SU-DHL-6 (cell line): ENCODE measurements at regions not wholly inside any gene's neighbourhood (a gene's known extent, or its start where the extent isn't known, plus 50 kb on each side); places are given as distances from the start of the nearest gene placed in this dataset.

Experiments
- H2AFZ ChIP-seq: fragments of 200-600 bp; sonication (generic); 2 replicates; pipeline ENCODE4 v1.6.1; 2014; ENCODE audit warnings: low read depth, mild to moderate bottlenecking, moderate library complexity, mixed read lengths, antibody characterized with exemption, low read length; ENCODE audit not compliant: severe bottlenecking
- H3F3A ChIP-seq: fragments of 200-600 bp; shearing (Covaris generic); 2 replicates; pipeline ENCODE4 v1.6.0; 2016; ENCODE audit warnings: antibody characterized with exemption, mild to moderate bottlenecking; ENCODE audit not compliant: insufficient read depth
- H3K27ac ChIP-seq: fragments of 200-600 bp; sonication (generic); 2 replicates; pipeline ENCODE4 v1.5.1; 2016; ENCODE audit warnings: low read depth, mild to moderate bottlenecking, low read length, moderate library complexity, mixed read lengths
- H3K27me3 ChIP-seq: fragments of 200-600 bp; sonication (generic), shearing (Covaris generic); 2 replicates; pipeline ENCODE4 v1.6.0; 2014; ENCODE audit warnings: mild to moderate bottlenecking, low read length
- H3K36me3 ChIP-seq: fragments of 200-600 bp; sonication (generic); 2 replicates; pipeline ENCODE4 v1.6.1; 2014; ENCODE audit warnings: mild to moderate bottlenecking, low read length, mixed read lengths
- H3K4me2 ChIP-seq: fragments of 300-600, 200-600 bp; shearing (Covaris generic), sonication (generic); 2 replicates; pipeline ENCODE4 v1.6.0; 2014; ENCODE audit warnings: low read length, low read depth, mild to moderate bottlenecking; ENCODE audit not compliant: poor library complexity, severe bottlenecking
- H3K4me3 ChIP-seq: fragments of 200-600 bp; sonication (generic); 2 replicates; pipeline ENCODE4 v1.5.1; 2014; ENCODE audit warnings: antibody characterized with exemption, low read length, mild to moderate bottlenecking, mixed read lengths; ENCODE audit not compliant: insufficient read depth, poor library complexity, severe bottlenecking
- H3K79me2 ChIP-seq: fragments of 200-600 bp; sonication (generic); 2 replicates; pipeline ENCODE4 v1.6.1; 2014; ENCODE audit warnings: mild to moderate bottlenecking, low read length, moderate library complexity; ENCODE audit not compliant: insufficient read depth
- H3K9ac ChIP-seq: fragments of 200-600 bp; sonication (generic); 2 replicates; pipeline ENCODE4 v1.7.0; 2014; ENCODE audit warnings: mild to moderate bottlenecking, low read length
- H3K9me2 ChIP-seq: fragments of 200-600 bp; sonication (generic); replicated peaks from 2 replicates; pipeline ENCODE4 v1.6.1; 2014; ENCODE audit warnings: low read length; ENCODE audit not compliant: insufficient read depth
- H3K9me3 ChIP-seq: fragments of 200-600 bp; sonication (generic); 2 replicates; pipeline ENCODE4 v1.6.1; 2014; ENCODE audit warnings: low read length, mixed read lengths; ENCODE audit not compliant: insufficient read depth
- H4K20me1 ChIP-seq: fragments of 200-600 bp; sonication (generic); 2 replicates; pipeline ENCODE4 v1.6.1; 2014; ENCODE audit warnings: low read depth, mild to moderate bottlenecking, antibody characterized with exemption, low read length, moderate library complexity, mixed read lengths
- EZH2phosphoT487 ChIP-seq: fragments of 200-600 bp; sonication (generic), shearing (Covaris generic); conservative IDR thresholded peaks from 2 replicates; pipeline ENCODE4 v1.6.1; 2018; ENCODE audit warnings: mild to moderate bottlenecking, antibody characterized with exemption, low read length, moderate library complexity, mixed read lengths
- TF ChIP-seq, protein P1 (sequence below): fragments of 200-600 bp; sonication (generic); IDR thresholded peaks from one replicate; pipeline ENCODE4 v1.5.1; 2017; ENCODE audit warnings: antibody characterized with exemption, mild to moderate bottlenecking, low read length, moderate library complexity; ENCODE audit not compliant: insufficient read depth, poor library complexity, severe bottlenecking

- no peak overlapping the region for H3K4me2 ChIP-seq
- H2AFZ ChIP-seq: no peak overlapping the region
- no peaks in the 10 kb centered on the region for H3K27me3 ChIP-seq
- H3K36me3 ChIP-seq: no peaks in the 10 kb centered on the region
- no peak overlapping the region for H3K4me3 ChIP-seq
- H4K20me1 ChIP-seq: no peaks in the 10 kb centered on the region
- H3K9ac ChIP-seq: no peak overlapping the region
- H3K79me2 ChIP-seq: no peaks in the 10 kb centered on the region
- H3K27ac ChIP-seq: no peak overlapping the region
- TF ChIP-seq, protein P1, sequence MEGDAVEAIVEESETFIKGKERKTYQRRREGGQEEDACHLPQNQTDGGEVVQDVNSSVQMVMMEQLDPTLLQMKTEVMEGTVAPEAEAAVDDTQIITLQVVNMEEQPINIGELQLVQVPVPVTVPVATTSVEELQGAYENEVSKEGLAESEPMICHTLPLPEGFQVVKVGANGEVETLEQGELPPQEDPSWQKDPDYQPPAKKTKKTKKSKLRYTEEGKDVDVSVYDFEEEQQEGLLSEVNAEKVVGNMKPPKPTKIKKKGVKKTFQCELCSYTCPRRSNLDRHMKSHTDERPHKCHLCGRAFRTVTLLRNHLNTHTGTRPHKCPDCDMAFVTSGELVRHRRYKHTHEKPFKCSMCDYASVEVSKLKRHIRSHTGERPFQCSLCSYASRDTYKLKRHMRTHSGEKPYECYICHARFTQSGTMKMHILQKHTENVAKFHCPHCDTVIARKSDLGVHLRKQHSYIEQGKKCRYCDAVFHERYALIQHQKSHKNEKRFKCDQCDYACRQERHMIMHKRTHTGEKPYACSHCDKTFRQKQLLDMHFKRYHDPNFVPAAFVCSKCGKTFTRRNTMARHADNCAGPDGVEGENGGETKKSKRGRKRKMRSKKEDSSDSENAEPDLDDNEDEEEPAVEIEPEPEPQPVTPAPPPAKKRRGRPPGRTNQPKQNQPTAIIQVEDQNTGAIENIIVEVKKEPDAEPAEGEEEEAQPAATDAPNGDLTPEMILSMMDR: no peak
- TF ChIP-seq EZH2phosphoT487: no peak
- H3K9me2 ChIP-seq: no peaks in the 10 kb centered on the region
- H3F3A ChIP-seq: no peaks in the 10 kb centered on the region
- no peaks in the 10 kb centered on the region for H3K9me3 ChIP-seq
These were observed 342.4 kb upstream of the TYRP1 start for GRCh38 chr9:12350775-12351174.

DNA sequence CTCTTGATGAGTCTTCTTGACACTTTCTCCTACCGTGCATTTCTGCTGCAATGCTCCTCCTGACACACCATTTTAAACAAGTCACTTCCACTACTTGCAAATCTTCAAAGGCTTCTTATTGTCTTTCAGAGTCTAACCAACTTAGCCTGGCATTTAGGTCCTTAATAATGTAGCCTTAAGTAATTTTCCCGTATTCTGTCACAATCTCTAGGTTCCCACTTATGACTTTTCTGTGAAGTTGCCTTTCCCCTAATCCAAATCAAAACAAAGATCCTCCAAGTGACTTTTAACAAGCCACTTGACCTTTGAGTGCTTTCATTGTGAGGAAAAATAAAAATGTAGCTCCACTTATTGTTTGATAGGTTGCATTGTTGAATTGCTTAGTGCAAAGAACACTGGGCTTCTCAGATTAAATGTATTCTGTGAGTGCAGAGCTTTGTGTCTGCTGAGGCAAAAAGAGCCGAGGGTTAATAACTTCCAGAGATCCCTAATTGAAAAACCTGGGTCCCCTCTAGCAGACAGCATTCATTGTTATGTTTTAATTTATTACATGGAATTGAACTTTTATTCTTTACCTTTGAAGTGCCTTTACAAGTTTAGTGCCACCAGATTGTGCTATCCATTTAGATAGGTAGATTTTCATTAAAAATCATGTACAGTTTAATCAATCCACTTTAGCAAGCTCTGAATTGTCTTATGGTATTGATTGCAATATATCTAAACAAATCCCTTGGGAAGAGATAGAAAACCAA, 341.7 kb upstream of the TYRP1 start:
- Histone ChIP-seq H3K79me2 (no peaks in the 10 kb centered on the region), H3K27ac (no peak overlapping the region), H3K9me2 (no peaks in the 10 kb centered on the region), H3K4me2 (no peak overlapping the region), H3K9me3 (no peaks in the 10 kb centered on the region), H2AFZ (no peak overlapping the region), H3K9ac (no peak overlapping the region), H3K27me3 (no peaks in the 10 kb centered on the region), H3F3A (no peaks in the 10 kb centered on the region), H3K36me3 (no peaks in the 10 kb centered on the region), H4K20me1 (no peaks in the 10 kb centered on the region), H3K4me3 (no peak overlapping the region)
- TF ChIP-seq EZH2phosphoT487: no peak
- TF ChIP-seq, protein P1: no peak

- Histone ChIP-seq H3K27ac (no peak overlapping the region), H4K20me1 (no peaks in the 10 kb centered on the region)
- no peak for TF ChIP-seq EZH2phosphoT487
These were observed 341.2 kb upstream of the TYRP1 start for GRCh38 chr9:12352045-12352315.

GRCh38 chr9:12363439-12363838, 329.7 kb upstream of the TYRP1 start:
- H3K27me3 ChIP-seq: no peaks in the 10 kb centered on the region
- H2AFZ ChIP-seq: no peak overlapping the region
- H3K9me2 ChIP-seq: no peaks in the 10 kb centered on the region
- no peaks in the 10 kb centered on the region for H3F3A ChIP-seq
- no peak overlapping the region for H3K27ac ChIP-seq
- H3K79me2 ChIP-seq: no peaks in the 10 kb centered on the region
- H3K4me2 ChIP-seq: no peak overlapping the region
- TF ChIP-seq, protein P1: no peak
- no peak overlapping the region for H3K4me3 ChIP-seq
- H3K36me3 ChIP-seq: no peaks in the 10 kb centered on the region
- no peaks in the 10 kb centered on the region for H4K20me1 ChIP-seq
- H3K9me3 ChIP-seq: no peaks in the 10 kb centered on the region
- no peak overlapping the region for H3K9ac ChIP-seq

More at GRCh38 chr9:12352045-12352315, 341.2 kb upstream of the TYRP1 start:
- no peak overlapping the region for H3K4me3 ChIP-seq
- no peaks in the 10 kb centered on the region for H3K9me3 ChIP-seq
- no peaks in the 10 kb centered on the region for H3K36me3 ChIP-seq
- H3K4me2 ChIP-seq: no peak overlapping the region
- H3K79me2 ChIP-seq: no peaks in the 10 kb centered on the region
- H2AFZ ChIP-seq: no peak overlapping the region
- no peaks in the 10 kb centered on the region for H3K9me2 ChIP-seq
- H3K9ac ChIP-seq: no peak overlapping the region
- H3F3A ChIP-seq: no peaks in the 10 kb centered on the region
- H3K27me3 ChIP-seq: no peaks in the 10 kb centered on the region
